H1 (cell line): ENCODE measurements at regions not wholly inside any gene's neighbourhood (a gene's known extent, or its start where the extent isn't known, plus 50 kb on each side); places are given as distances from the start of the nearest gene placed in this dataset.

ENCODE experiments used
- CTCF ChIA-PET: fragments of 300-600 bp; sonication (Branson Sonifier 250); formaldehyde crosslinking; loops from one replicate; lab custom pipeline; 2021; ENCODE audit not compliant: partially characterized antibody; lab: Charles Lee
- POLR2A ChIA-PET: fragments of 300-600 bp; sonication (Branson Sonifier 250); formaldehyde crosslinking; loops from one replicate; lab custom pipeline; 2021; ENCODE audit warnings: inconsistent platforms; ENCODE audit not compliant: partially characterized antibody; lab: Charles Lee
- DNase-seq, 2 experiments: peaks; one replicate each; pipeline versions ENCODE4 v3.0.0 to v3.0.0-alpha.2; 2010 to 2022; ENCODE audit warnings: low spot score in 2 of 2, low read depth in 1 of 2, mixed read lengths in 1 of 2
- FAIRE-seq: peaks from 2 replicates; lab custom pipeline; 2011; peaks lifted over from hg19 to GRCh38; lab: Jason Lieb, UNC
- H2AFZ ChIP-seq: 2 replicates; pipeline ENCODE4 v1.8.1; 2012; ENCODE audit warnings: low read length, inconsistent platforms
- H2AK5ac ChIP-seq: 2 replicates; pipeline ENCODE4 v1.6.1; 2013; ENCODE audit warnings: low read depth, low read length
- H2BK120ac ChIP-seq: replicated peaks from 2 replicates; pipeline ENCODE3; 2013; ENCODE audit warnings: low read depth, low read length, inconsistent platforms
- H2BK12ac ChIP-seq: 2 replicates; pipeline ENCODE4 v1.6.1; 2013; ENCODE audit warnings: low read depth, low read length
- H2BK15ac ChIP-seq: 2 replicates; pipeline ENCODE4 v1.6.1; 2013; ENCODE audit warnings: low read length
- H2BK20ac ChIP-seq: 2 replicates; pipeline ENCODE4 v1.6.1; 2013; ENCODE audit warnings: low read length
- H2BK5ac ChIP-seq: 2 replicates; pipeline ENCODE4 v1.6.1; 2013; ENCODE audit warnings: low read depth, low read length
- H3K14ac ChIP-seq: 2 replicates; pipeline ENCODE4 v1.6.1; 2013; ENCODE audit warnings: inconsistent platforms; ENCODE audit not compliant: insufficient read length
- H3K18ac ChIP-seq: 2 replicates; pipeline ENCODE4 v1.6.1; 2013; ENCODE audit warnings: low read length; ENCODE audit errors: extremely low read depth
- H3K23ac ChIP-seq: 2 replicates; pipeline ENCODE4 v1.6.1; 2013; ENCODE audit warnings: inconsistent platforms; ENCODE audit not compliant: insufficient read length
- H3K23me2 ChIP-seq: 2 replicates; pipeline ENCODE4 v1.6.1; 2013; ENCODE audit warnings: low read depth, low read length
- H3K27ac ChIP-seq: 2 replicates; pipeline ENCODE4 v1.6.1; 2011; ENCODE audit warnings: low read depth, low read length, inconsistent platforms
- H3K27me3 ChIP-seq, 4 experiments: replicated peaks in 1 of 4; 1 replicate in 1 of 4; 2 replicates in 3 of 4; pipeline versions ENCODE4 v1.6.1 to v1.8.1; 2011 to 2013; ENCODE audit warnings: low read length in 3 of 4, mild to moderate bottlenecking in 3 of 4, inconsistent platforms in 2 of 4, mixed read lengths in 2 of 4, moderate library complexity in 1 of 4; ENCODE audit not compliant: control insufficient read depth in 3 of 4, insufficient read depth in 3 of 4; ENCODE audit errors: extremely low read depth in 1 of 4
- H3K36me3 ChIP-seq, 4 experiments: 2 replicates each; pipeline versions ENCODE4 v1.6.1 to v1.8.1; 2011 to 2013; ENCODE audit warnings: mild to moderate bottlenecking in 4 of 4, low read length in 3 of 4, moderate library complexity in 2 of 4, control low read depth in 1 of 4, inconsistent platforms in 1 of 4; ENCODE audit not compliant: insufficient read depth in 4 of 4, control insufficient read depth in 2 of 4
- H3K4ac ChIP-seq: replicated peaks from 2 replicates; pipeline ENCODE3; 2013; ENCODE audit warnings: low read length, low read depth, mixed read lengths, inconsistent platforms; ENCODE audit not compliant: insufficient read length
- H3K4me1 ChIP-seq, 4 experiments: replicated peaks in 1 of 4; 1 replicate in 1 of 4; 2 replicates in 3 of 4; pipeline versions ENCODE4 v1.6.1 to v1.8.1; 2011 to 2013; ENCODE audit warnings: low read length in 3 of 4, inconsistent platforms in 2 of 4, mixed read lengths in 1 of 4; ENCODE audit not compliant: insufficient read depth in 4 of 4, control insufficient read depth in 3 of 4
- H3K4me2 ChIP-seq, 2 experiments: 2 replicates each; pipeline versions ENCODE4 v1.6.1 to v1.8.1; 2011 to 2013; ENCODE audit warnings: low read depth in 2 of 2, low read length in 2 of 2, control low read depth in 1 of 2, inconsistent platforms in 1 of 2, mild to moderate bottlenecking in 1 of 2; ENCODE audit not compliant: insufficient read depth in 1 of 2
- H3K4me3 ChIP-seq, 4 experiments: fragments of 200-600, 300-600 bp in 1 of 4; sonication (generic), shearing (Covaris generic), sonication (Bioruptor Twin) in 1 of 4; 2 replicates each; pipeline versions ENCODE4 v1.5.1 to v1.8.1; 2011 to 2016; ENCODE audit warnings: low read length in 4 of 4, low read depth in 3 of 4, control low read depth in 2 of 4, inconsistent platforms in 2 of 4, mild to moderate bottlenecking in 2 of 4, mixed read lengths in 1 of 4, moderate library complexity in 1 of 4; ENCODE audit not compliant: insufficient read depth in 2 of 4; ENCODE audit errors: extremely low read depth in 1 of 4
- H3K56ac ChIP-seq: replicated peaks from 2 replicates; pipeline ENCODE3; 2013; ENCODE audit warnings: low read depth, mild to moderate bottlenecking, mixed read lengths, low read length, inconsistent platforms; ENCODE audit not compliant: insufficient read length
- H3K79me1 ChIP-seq: 2 replicates; pipeline ENCODE4 v1.6.1; 2013; ENCODE audit warnings: low read depth, low read length, control low read depth
- H3K79me2 ChIP-seq, 2 experiments: 2 replicates each; pipeline versions ENCODE4 v1.6.1 to v1.8.1; 2012 to 2013; ENCODE audit warnings: low read length in 2 of 2, mild to moderate bottlenecking in 2 of 2, inconsistent platforms in 1 of 2; ENCODE audit not compliant: insufficient read depth in 2 of 2, control insufficient read depth in 1 of 2
- H3K9ac ChIP-seq, 4 experiments: replicated peaks in 1 of 4; 1 replicate in 1 of 4; 2 replicates in 3 of 4; pipeline versions ENCODE4 v1.6.1 to v1.8.1; 2011 to 2013; ENCODE audit warnings: low read depth in 3 of 4, low read length in 3 of 4, control low read depth in 2 of 4, mild to moderate bottlenecking in 2 of 4, moderate library complexity in 2 of 4, inconsistent platforms in 1 of 4; ENCODE audit errors: extremely low read depth in 1 of 4
- H3K9me3 ChIP-seq, 2 experiments: 2 replicates each; pipeline versions ENCODE4 v1.6.1 to v1.8.1; 2012 to 2013; ENCODE audit warnings: mild to moderate bottlenecking in 2 of 2, moderate library complexity in 2 of 2, control low read depth in 1 of 2, inconsistent platforms in 1 of 2, low read depth in 1 of 2, low read length in 1 of 2, mixed read lengths in 1 of 2; ENCODE audit not compliant: insufficient read depth in 2 of 2
- H4K20me1 ChIP-seq, 2 experiments: replicated peaks in 1 of 2; 2 replicates each; pipeline versions ENCODE3 to v1.8.1; 2011 to 2013; ENCODE audit warnings: inconsistent platforms in 2 of 2, low read length in 2 of 2, mild to moderate bottlenecking in 1 of 2; ENCODE audit not compliant: insufficient read depth in 2 of 2, control insufficient read depth in 1 of 2
- H4K5ac ChIP-seq: 2 replicates; pipeline ENCODE4 v1.6.1; 2013; ENCODE audit warnings: low read length, low read depth, mixed read lengths, inconsistent platforms; ENCODE audit not compliant: insufficient read length
- H4K8ac ChIP-seq: 2 replicates; pipeline ENCODE4 v1.8.0; 2013; ENCODE audit warnings: mild to moderate bottlenecking, moderate library complexity, low read length, inconsistent platforms; ENCODE audit not compliant: insufficient read depth; ENCODE audit errors: extremely low read depth
- H4K91ac ChIP-seq: replicated peaks from 2 replicates; pipeline ENCODE3; 2013; ENCODE audit warnings: low read length, mixed read lengths, inconsistent platforms; ENCODE audit not compliant: insufficient read length
- EP300 ChIP-seq, 2 experiments: IDR thresholded peaks; 1 replicate in 1 of 2; 2 replicates in 1 of 2; pipeline ENCODE4 v1.6.1; 2011 to 2012; ENCODE audit warnings: low read depth in 2 of 2, low read length in 2 of 2, mild to moderate bottlenecking in 2 of 2, borderline replicate concordance in 1 of 2, inconsistent platforms in 1 of 2, moderate library complexity in 1 of 2
- EZH2 ChIP-seq: fragments of 200-600 bp; sonication (generic); IDR thresholded peaks from 2 replicates; pipeline ENCODE4 v1.7.1; 2012; ENCODE audit warnings: low read depth, mild to moderate bottlenecking, moderate library complexity, low read length, inconsistent platforms; ENCODE audit not compliant: severe bottlenecking
- FOSL1 ChIP-seq: IDR thresholded peaks from 2 replicates; pipeline ENCODE4 v1.6.1; 2011; ENCODE audit warnings: mild to moderate bottlenecking, low read depth, low read length, moderate library complexity; ENCODE audit not compliant: insufficient read depth
- POLR2AphosphoS5 ChIP-seq: IDR thresholded peaks from 2 replicates; pipeline ENCODE4 v1.6.1; 2011; ENCODE audit warnings: low read depth, low read length
- RBBP5 ChIP-seq: IDR thresholded peaks from 2 replicates; pipeline ENCODE4 v1.7.1; 2012; ENCODE audit warnings: low read depth, mild to moderate bottlenecking, inconsistent platforms, low read length, moderate library complexity, borderline replicate concordance
- WGBS, 2 experiments: shearing (Covaris generic) in 1 of 2; methylation state at CpG; one replicate each; pipeline versions ENCODE4 v1.1.6 to v1.1.7; 2013 to 2015; ENCODE audit warnings: low lambda C conversion rate in 2 of 2, mixed read lengths in 2 of 2, inconsistent platforms in 1 of 2, low coverage in 1 of 2, missing lambda C conversion rate in 1 of 2; ENCODE audit not compliant: insufficient replicate concordance in 2 of 2, insufficient coverage in 1 of 2, insufficient read length in 1 of 2; ENCODE audit errors: extremely low coverage in 1 of 2, missing lambda C conversion rate in 1 of 2; 5-methylcytosine and 5-hydroxymethylcytosine counted together

- H3K23ac ChIP-seq, result no peak overlapping the region
- H3K9ac ChIP-seq, result no peak overlapping the region
- H2BK12ac ChIP-seq, result no peak overlapping the region
- H2AFZ ChIP-seq, result no peak overlapping the region
- H3K79me1 ChIP-seq, result no peaks in the 10 kb centered on the region
- H2BK20ac ChIP-seq, result no peak overlapping the region
- WGBS, 2 experiments, result 91% methylated on average over 8 of the region's 8 CpGs; no CpG with 5 or more reads in 1 of the 2 experiments
- H2BK5ac ChIP-seq, result no peak overlapping the region
- no peak overlapping the region for H2BK120ac ChIP-seq
- no peaks in the 10 kb centered on the region for H3K9me3 ChIP-seq
- no peak overlapping the region for H3K14ac ChIP-seq
- no peak overlapping the region for H4K5ac ChIP-seq
- H3K27ac ChIP-seq, result no peak overlapping the region
- no peak overlapping the region for H2BK15ac ChIP-seq
- H3K27me3 ChIP-seq, result no peaks in the 10 kb centered on the region
- no peak overlapping the region for H3K18ac ChIP-seq
- no peaks in the 10 kb centered on the region for H3K79me2 ChIP-seq
- no peak overlapping the region for H4K8ac ChIP-seq
- FAIRE-seq (no peak), DNase-seq (no peak)
- H3K4ac ChIP-seq, result no peak overlapping the region
- POLR2A ChIA-PET, result no interaction called here
- no peak overlapping the region for H2AK5ac ChIP-seq
- no peak overlapping the region for H3K4me2 ChIP-seq
- H3K56ac ChIP-seq, result peak overlapping the region; percentile 73
- H3K4me1 ChIP-seq, result no peaks in the 10 kb centered on the region
- H4K91ac ChIP-seq, result no peak overlapping the region
- TF ChIP-seq POLR2AphosphoS5, result no peak
- no peak for TF ChIP-seq RBBP5
- TF ChIP-seq EP300 (IDR thresholded peaks at IDR 0.05; ENCODE audit: borderline replicate concordance in 1 of 2, low read depth in 2 of 2, low read length in 2 of 2), result no peak
- no peak for TF ChIP-seq EZH2
- no peak for TF ChIP-seq FOSL1
- H3K23me2 ChIP-seq, result no peaks in the 10 kb centered on the region
- no peaks in the 10 kb centered on the region for H4K20me1 ChIP-seq
- CTCF ChIA-PET, result no interaction called here
- no peaks in the 10 kb centered on the region; a peak in 1 of 8 replicates for H3K36me3 ChIP-seq
- H3K4me3 ChIP-seq, result no peak overlapping the region
These were observed 107.3 kb downstream of the AHR start for GRCh38 chr7:17405786-17406185.
